Fibroblast of gingiva (primary cell): ENCODE measurements at regions not wholly inside any gene's neighbourhood (a gene's known extent, or its start where the extent isn't known, plus 50 kb on each side); places are given as distances from the start of the nearest gene placed in this dataset.
"Not testable (repeated sequence)": the region's sequence is repeated elsewhere in the genome, so short reads cannot be mapped to it uniquely, and the experiment has no call there.

ENCODE experiments used
- DNase-seq: peaks from one replicate; pipeline ENCODE4 v3.0.0-alpha.2; 2011; ENCODE audit warnings: low read depth

DNA sequence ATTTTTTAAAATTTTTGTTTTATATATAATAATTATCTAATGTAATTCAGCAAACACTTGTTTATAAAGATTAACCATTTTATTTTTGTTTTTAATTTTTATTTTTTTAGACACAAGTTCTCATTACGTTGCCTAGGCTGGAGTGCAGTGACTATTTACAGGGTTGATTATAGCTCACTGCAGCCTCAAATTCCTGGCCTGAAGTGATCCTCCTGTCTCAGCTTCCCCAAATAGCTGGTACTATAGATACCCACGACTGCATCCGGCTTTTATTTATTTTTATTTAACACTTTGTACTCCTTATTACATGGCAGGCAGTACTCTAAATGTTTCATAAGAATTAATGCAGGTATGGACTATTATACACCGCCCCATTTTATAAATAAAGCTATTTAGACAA lies 288.7 kb downstream of the MDFIC start:
- DNase-seq, result no peak

GRCh38 chr7:115208710-115209560 lies 287.0 kb downstream of the MDFIC start:
- DNase-seq, result no peak

- DNase-seq, result not testable (repeated sequence)
These were observed 284.5 kb downstream of the MDFIC start for GRCh38 chr7:115206374-115206773.

DNA sequence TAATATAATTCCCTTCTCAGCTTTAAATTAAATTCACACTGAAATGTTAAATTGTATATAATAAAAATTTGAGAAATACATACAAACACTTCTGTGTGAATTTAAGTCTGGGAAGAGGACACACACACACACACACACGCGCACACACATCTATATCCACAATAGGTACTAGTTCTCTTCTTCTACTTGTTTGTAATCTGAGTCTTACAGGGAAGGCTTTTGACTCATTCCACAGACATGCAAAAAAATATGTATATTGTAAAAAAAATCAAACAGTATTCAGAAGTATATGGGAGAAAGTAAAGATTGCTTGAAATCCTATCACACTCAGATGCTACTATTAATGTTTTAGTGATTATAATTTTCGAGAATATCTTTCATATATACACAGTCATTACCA lies 276.2 kb downstream of the MDFIC start:
- DNase-seq, result no peak

DNA sequence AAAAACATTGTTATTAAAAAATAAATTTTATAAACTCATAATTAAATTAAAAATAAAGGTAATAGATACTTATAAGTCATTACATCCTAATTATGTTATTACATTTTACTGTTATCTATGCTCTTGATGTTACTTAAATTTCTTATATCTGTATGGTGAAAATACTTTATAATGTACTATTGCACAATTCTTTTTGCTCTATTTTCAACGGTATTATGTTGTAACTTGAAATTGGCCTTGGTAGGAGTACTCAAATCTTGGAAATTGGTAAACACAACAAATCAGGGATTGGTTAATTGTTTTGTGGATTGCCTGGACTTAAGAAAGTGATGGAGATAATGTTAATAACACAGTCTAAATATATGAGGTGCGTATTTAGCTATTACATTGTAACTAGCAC lies 273.3 kb downstream of the MDFIC start:
- no peak for DNase-seq

DNA sequence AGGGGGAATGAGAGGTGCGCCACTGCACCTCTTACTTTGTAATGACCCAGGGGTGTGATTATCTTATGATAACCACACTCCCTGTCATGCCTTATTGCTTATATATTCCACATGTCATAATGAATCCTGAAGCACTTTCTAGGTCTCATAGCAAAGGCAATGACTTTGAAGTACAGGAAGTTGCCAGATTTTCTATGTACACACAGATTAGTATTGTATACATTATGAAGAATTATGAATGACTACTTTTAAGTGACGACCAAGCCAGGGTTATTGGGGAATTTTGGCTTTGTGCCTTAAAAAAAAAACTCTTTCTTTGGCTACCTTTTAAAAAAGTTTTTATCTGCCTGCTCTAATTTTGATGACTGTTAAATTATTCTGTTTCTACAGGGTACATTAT lies 269.6 kb downstream of the MDFIC start:
- no peak for DNase-seq

DNA sequence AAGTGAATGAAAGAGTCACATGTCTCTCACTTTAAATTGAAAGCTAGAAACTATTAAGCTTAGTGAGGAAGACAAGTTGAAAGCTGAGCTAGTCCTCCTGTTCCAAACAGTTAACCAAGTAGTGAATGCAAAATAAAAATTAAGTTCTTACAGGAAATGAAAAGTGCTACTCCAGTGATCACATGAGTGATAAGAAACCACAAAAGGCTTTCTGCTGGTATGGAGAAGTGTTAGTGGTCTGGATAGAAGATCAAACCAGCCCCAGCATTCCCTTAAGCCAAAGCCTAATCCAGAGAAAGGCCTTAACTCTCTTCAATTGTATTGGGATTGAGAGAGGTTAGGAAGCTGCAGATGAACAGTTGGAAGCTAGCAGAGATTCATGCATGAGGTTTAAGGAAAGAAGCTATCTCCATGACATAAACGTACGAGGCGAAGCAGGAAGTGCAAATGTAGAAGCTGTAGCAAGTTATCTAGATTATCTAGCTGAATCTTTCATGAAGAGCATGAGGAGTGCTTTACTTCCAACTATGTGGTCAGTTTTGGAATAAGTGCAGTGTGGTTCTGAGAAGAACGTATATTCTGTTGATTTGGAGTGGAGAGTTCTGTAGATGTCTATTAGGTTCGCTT lies 261.6 kb downstream of the MDFIC start:
- DNase-seq, result no peak

- peak; percentile 76 for DNase-seq
These were observed 256.9 kb downstream of the MDFIC start for GRCh38 chr7:115178835-115179234.

GRCh38 chr7:115177823-115178222 lies 255.9 kb downstream of the MDFIC start:
- no peak for DNase-seq

DNA sequence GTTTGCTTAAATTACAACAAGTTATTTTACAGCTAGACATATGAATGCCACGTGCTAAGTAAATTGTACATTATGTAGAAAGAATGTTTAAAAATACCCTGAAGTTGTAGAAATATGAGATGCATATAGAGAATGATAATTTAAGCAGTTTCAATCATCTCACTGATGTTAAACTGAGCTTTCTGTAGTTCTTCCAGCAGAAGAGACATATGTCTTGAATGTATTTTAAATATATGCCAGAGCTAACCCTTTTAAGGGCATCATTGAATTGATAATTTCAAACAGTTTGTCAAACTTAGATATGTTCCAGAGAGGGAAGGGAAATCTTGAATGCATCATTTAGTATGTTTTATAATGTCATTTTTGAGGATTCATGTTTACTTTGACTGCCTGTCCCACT lies 255.2 kb downstream of the MDFIC start:
- no peak for DNase-seq

DNA sequence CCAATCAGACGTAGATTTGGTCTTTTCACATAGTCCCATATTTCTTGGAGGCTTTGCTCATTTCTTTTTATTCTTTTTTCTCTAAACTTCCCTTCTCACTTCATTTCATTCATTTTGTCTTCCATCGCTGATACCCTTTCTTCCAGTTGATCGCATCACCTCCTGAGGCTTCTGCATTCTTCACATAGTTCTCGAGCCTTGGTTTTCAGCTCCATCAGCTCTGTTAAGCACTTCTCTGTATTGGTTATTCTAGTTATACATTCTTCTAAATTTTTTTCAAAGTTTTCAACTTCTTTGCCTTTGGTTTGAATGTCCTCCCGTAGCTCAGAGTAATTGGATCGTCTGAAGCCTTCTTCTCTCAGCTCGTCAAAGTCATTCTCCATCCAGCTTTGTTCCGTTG lies 250.5 kb downstream of the MDFIC start:
- DNase-seq, result not testable (repeated sequence)

GRCh38 chr7:115153769-115154477 lies 232.0 kb downstream of the MDFIC start:
- DNase-seq, result peak; percentile 46

- no peak for DNase-seq
These were observed 231.3 kb downstream of the MDFIC start for GRCh38 chr7:115153176-115153575.

GRCh38 chr7:115146148-115146547 lies 224.3 kb downstream of the MDFIC start:
- DNase-seq, result no peak

GRCh38 chr7:115145512-115145911 lies 223.6 kb downstream of the MDFIC start:
- DNase-seq, result peak; percentile 97

GRCh38 chr7:115137816-115138215 lies 215.9 kb downstream of the MDFIC start:
- DNase-seq, result no peak

GRCh38 chr7:115136796-115137443 lies 215.0 kb downstream of the MDFIC start:
- no peak for DNase-seq

- DNase-seq, result no peak
These were observed 214.0 kb downstream of the MDFIC start for GRCh38 chr7:115135769-115136410.

GRCh38 chr7:115135146-115135545 lies 213.3 kb downstream of the MDFIC start:
- no peak for DNase-seq

GRCh38 chr7:115133248-115133647 lies 211.4 kb downstream of the MDFIC start:
- no peak for DNase-seq

GRCh38 chr7:115132096-115132495 lies 210.2 kb downstream of the MDFIC start:
- no peak for DNase-seq

DNA sequence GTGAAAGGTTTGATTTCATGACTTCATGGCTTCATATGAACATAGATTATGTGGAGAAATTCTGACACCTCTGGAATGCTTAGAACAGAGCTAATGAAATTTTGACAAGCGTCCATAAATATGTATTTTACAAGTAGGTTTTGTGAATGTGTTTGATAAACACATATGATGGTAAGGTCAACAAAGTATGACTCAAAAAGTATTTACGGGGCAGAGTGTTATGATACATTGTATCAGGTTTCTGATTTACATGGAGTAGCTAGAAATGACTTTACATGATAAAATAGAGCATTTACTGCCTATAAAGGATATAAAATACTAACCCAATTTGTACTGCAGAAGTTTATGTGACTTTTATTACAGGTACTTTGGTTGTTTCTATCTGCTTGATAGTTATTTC lies 206.3 kb downstream of the MDFIC start:
- DNase-seq, result no peak
